SW480 (cell line): ENCODE measurements at regions not wholly inside any gene's neighbourhood (a gene's known extent, or its start where the extent isn't known, plus 50 kb on each side); places are given as distances from the start of the nearest gene placed in this dataset.

Experiments used
- DNase-seq: peaks from one replicate; pipeline ENCODE4 v3.0.0-alpha.2; 2016; ENCODE audit warnings: low spot score

DNA sequence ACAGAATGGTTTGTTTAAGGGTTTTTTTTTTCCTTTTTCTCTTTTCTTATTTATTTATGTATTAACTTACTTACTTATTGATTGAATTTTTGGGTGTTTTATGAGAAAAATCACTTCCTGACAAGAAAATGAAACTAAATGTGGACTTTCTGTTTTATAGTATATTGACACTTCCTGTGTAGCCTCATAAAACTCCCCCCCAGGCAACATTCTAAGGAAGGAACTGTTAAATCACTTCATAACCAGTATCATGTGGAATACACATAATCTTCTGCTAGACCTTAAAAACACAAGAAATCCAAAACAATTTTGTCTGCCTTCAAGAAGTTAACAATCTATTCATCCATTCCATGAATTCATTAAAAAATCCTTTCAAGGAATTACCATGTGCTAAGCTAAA lies 164.1 kb upstream of the TOM1L1 start:
- DNase-seq: no peak

GRCh38 chr17:54738496-54738895 lies 162.2 kb upstream of the TOM1L1 start:
- DNase-seq: no peak

DNA sequence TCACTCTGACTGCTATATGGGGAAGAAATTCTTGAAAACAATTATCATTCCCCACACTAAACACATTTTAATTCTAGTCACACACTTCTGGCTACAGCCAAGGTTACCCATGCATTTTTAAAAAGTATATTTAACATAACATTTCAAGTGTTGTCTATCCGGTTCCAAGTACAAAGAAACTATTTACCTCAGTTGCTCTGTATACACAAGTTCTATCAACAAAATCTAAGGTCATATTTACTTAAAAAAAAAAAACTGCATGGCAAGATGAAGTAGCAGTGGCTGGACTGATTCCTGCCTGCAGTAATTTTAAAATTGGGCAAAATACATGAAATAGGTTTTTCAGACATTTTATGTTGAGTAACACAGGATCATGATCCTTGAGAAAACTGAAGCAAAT lies 155.9 kb upstream of the TOM1L1 start:
- no peak for DNase-seq

- DNase-seq: no peak
Measured at GRCh38 chr17:54745239-54745638, 155.4 kb upstream of the TOM1L1 start.

DNA sequence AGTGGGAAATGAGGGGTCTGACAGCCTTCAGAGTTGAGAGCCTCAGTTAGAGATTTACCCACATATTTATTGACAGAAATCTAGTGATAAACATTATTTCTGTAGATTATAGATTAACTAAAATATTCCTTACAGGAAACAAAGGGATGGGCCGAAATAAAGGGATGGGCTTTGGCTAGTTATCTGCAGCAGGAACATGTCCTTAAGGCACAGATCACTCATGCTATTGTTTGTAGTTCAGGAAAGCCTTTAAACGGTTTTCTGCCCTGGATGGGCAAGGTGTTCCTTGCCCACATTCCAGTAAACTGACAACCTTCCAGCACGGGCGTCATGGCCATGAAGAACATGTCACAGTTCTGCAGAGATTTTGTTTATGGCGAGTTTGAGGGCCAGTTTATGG lies 154.8 kb upstream of the TOM1L1 start:
- no peak for DNase-seq

DNA sequence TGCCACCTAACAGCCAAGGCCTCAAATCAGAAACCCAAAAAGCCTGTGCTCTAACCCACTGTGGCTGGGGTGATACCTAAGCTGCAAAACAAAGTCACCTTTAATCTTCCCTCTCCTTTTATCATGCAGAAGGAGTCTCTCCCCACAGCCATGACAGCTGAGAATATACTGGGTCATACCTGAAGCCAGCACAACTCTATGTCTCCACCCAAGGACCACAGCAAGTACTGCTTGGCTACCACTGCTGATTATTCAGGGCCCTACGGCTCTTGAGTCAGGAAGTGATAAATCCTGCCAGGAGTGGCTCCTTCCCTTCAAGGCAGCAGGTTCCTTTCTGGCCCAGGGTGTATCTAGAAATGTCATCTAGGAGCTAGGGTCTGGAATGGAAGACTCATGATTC lies 151.5 kb upstream of the TOM1L1 start:
- no peak for DNase-seq

GRCh38 chr17:54754560-54754959 lies 146.1 kb upstream of the TOM1L1 start:
- no peak for DNase-seq

DNA sequence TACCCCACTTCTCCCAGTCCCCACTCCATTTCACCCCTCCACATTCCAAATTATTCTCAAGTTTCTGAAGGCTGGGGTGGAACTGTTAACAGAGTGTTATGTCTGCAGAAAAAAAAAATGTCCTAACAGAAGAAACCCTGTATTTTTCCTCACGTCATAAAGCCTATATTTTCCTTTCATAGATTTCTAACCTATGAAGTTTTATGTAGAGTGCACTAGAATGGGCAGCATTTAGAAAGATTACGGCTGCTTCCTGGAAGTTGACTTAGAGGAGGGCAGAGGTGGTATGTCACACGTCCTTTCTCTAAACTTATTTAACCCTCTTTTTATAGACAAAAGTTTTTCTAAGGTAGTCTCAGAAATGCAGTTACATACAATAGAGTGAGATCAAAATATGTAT lies 139.8 kb upstream of the TOM1L1 start:
- DNase-seq: no peak

DNA sequence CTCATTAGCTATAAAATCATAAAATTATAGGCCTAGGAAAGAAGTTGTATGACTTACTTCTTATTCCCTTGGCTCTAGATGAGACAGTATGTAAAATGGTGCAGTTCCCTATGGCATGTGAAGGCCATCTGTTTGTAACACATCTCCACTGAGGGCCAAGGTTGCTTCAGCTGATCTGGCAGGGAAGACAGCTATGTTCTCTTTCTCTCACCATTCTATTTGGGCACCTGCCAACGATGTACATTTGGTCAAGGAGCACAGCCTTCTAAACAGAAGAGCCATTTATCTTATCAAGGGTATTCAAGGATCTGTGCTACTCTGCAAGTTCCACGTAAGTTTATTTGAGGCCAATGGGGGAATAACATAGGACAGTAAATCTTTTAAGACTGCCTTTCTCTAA lies 129.8 kb upstream of the TOM1L1 start:
- DNase-seq: no peak

- DNase-seq: no peak
Measured at GRCh38 chr17:54771409-54771915, 129.2 kb upstream of the TOM1L1 start.

- DNase-seq: no peak
Measured at GRCh38 chr17:54780238-54780637, 120.4 kb upstream of the TOM1L1 start.

DNA sequence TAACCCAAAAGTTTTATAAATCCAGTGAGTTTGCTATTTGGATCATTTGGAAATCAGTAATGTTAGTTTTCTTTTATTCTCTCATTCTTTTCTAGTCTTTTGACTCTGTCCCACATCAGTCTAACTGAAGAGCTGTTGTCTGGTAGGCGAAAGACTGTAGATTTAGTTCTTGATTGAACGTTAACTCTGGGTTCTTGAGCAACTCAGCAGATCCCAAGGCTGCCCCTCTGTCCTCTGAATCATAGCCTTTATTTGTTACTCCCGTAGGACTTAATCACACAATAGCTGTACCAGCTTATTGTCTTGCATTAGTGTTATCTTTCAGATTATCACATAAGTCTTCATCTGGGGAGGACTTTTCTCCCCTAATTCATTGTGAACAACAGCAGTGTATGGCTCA lies 119.3 kb upstream of the TOM1L1 start:
- no peak for DNase-seq

DNA sequence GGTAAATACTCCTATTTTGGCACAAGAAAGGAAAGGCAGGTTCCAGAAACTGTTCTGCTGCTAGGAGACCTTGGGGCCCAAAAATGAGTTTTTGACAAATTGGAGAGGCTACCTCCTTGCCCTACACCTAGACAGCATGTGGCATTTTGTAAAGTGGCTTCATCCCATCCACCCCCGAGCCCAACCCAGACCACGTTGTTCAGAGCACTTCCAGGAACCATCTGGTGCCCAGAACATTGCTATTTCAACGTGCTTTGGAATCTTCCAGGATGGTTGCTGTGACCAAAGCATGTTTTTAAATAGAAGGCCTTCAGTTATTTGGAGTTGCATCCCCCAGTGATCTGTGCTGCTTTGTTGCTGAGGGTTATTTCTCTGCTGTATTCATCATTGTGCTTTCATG lies 116.3 kb upstream of the TOM1L1 start:
- DNase-seq: no peak

DNA sequence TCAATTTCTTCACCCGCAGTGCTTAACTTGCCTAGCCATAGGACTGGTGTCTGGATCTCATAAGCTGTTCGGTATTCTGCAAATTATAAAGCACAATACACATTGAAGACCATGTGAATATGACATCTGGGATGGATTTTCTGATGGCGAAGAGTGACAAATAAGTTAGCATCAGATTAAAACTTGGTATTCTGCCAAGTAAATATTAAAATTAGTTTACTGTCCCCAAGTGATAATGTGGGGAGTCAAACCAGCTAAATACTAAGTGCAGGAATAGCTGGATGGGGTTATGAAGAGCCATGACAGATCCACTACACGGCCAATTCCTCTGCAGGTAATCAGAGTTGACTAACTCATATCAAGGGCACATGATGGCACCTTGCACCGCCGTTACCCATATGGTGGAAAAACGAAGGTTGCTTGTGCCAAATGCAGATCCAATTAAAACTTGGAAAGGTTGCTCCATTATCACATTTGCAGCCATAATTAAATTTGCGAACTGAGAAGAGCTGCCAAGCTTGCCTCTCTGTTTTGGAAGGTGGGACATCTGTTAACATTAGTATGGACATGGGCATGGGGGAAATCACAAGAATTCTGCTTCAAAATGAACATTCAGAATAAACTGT lies 114.9 kb upstream of the TOM1L1 start:
- no peak for DNase-seq

GRCh38 chr17:54789101-54789880 lies 111.4 kb upstream of the TOM1L1 start:
- no peak for DNase-seq

- no peak for DNase-seq
Measured at GRCh38 chr17:54793271-54793670, 107.4 kb upstream of the TOM1L1 start.

DNA sequence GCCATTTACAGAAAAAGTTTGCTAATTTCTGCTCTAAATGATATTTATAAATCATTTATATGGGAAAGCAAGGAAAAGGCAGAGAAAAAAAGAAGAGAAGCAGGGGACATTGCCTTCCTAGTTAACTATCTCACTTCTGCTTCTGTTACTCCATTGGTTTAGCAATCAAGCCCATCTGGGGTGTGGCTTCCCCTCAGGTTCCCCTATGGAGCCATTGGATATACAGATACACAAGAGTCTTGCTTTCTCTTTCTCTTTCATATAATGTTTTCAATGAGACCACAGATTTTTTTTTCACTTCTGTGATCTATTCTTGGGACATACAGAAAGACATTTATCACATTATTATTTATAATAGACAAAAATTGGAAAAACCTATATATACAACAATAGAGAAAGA lies 105.6 kb upstream of the TOM1L1 start:
- no peak for DNase-seq

DNA sequence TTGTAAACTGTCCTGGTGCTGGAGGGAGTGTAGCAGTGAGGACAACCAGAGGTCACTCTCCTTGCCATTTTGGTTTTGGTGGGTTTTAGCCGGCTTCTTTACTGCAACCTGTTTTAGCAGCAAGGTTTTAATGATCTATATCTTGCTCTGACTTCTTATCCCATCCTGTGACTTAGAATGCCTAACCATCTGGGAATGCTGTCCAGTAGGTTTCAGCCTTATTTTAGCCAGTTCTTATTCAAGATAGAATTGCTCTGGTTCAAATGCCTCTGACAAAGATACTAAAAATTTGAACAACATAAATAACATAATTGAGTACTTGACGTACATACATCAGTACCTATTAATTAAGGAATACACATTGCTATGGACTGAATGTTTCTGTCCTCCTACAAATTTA lies 93.3 kb upstream of the TOM1L1 start:
- DNase-seq: no peak

GRCh38 chr17:54813896-54814295 lies 86.8 kb upstream of the TOM1L1 start:
- DNase-seq: no peak

GRCh38 chr17:54814371-54814770 lies 86.3 kb upstream of the TOM1L1 start:
- no peak for DNase-seq

DNA sequence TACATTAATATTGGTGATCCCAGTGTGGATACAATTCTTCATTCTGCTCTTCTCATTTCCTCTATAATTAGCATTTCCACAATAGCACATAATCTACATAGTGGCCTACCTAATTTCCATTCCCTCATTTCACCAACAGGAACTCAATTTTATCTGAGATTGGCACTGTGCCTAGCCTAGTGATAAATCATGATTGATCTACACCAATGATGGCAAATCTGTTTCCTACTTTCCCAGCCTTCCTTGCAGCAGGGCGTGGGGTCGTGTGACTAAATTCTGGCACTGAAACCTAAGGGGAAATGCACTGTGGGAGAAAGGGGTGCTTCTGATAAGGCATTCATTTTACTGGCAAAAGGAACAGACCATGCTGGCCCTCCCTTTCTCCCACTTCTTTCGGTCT lies 66.6 kb upstream of the TOM1L1 start:
- DNase-seq: no peak

- DNase-seq: no peak
Measured at GRCh38 chr17:54835015-54835414, 65.6 kb upstream of the TOM1L1 start.

- no peak for DNase-seq
Measured at GRCh38 chr17:54836723-54837462, 63.8 kb upstream of the TOM1L1 start.
